ENCODE measurements at regions not wholly inside any gene's neighbourhood (a gene's known extent, or its start where the extent isn't known, plus 50 kb on each side); places are given as distances from the start of the nearest gene placed in this dataset.

DNA sequence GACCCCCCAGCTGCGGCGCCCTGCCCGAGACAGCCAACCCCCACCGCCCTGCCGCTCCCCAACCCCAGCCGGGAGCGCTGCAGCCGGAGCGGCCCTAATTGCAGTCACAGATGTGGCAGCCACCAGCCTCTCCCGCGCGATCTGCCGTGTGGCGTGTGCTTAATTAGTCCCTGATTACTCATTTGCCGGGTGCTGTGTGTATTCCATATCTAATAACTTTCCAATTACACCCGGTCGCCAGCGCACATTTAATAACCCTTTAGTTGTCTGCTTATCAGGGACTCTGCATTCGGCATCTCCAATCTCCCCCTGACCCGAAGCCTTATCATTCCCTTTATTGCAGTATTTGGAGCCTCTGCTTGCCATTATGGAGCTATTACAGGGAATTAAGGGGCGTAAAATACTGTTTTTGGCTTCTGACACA is 236.7 kb upstream of the CIBAR2 start:
- TF ChIP-seq, protein P1, sequence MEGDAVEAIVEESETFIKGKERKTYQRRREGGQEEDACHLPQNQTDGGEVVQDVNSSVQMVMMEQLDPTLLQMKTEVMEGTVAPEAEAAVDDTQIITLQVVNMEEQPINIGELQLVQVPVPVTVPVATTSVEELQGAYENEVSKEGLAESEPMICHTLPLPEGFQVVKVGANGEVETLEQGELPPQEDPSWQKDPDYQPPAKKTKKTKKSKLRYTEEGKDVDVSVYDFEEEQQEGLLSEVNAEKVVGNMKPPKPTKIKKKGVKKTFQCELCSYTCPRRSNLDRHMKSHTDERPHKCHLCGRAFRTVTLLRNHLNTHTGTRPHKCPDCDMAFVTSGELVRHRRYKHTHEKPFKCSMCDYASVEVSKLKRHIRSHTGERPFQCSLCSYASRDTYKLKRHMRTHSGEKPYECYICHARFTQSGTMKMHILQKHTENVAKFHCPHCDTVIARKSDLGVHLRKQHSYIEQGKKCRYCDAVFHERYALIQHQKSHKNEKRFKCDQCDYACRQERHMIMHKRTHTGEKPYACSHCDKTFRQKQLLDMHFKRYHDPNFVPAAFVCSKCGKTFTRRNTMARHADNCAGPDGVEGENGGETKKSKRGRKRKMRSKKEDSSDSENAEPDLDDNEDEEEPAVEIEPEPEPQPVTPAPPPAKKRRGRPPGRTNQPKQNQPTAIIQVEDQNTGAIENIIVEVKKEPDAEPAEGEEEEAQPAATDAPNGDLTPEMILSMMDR (IDR thresholded peaks at IDR 0.05; ENCODE audit: insufficient read depth, low read depth, low read length) = no peak
- TF ChIP-seq EZH2 (IDR thresholded peaks at IDR 0.05; ENCODE audit: insufficient read depth, low read length) = no peak
